Vagina (tissue), 2 donors: ENCODE measurements at regions not wholly inside any gene's neighbourhood (a gene's known extent, or its start where the extent isn't known, plus 50 kb on each side); places are given as distances from the start of the nearest gene placed in this dataset.

ENCODE experiments used
- DNase-seq, 2 donors: peaks; one replicate each; pipeline ENCODE4 v3.0.0-alpha.2; 2017; ENCODE audit errors: extremely low spot score in 2 of 2
- H3K27ac ChIP-seq: fragments of 200-600 bp; sonication (generic); one replicate; pipeline ENCODE4 v1.5.1; 2019
- H3K27me3 ChIP-seq: fragments of 200-600 bp; sonication (generic); one replicate; pipeline ENCODE4 v1.5.1; 2019
- H3K36me3 ChIP-seq, 2 donors: fragments of 200-600 bp; sonication (generic); one replicate each; pipeline ENCODE4 v1.5.1; 2017 to 2019
- H3K4me1 ChIP-seq: fragments of 200-600 bp; sonication (generic); one replicate; pipeline ENCODE4 v1.5.1; 2019
- H3K4me3 ChIP-seq, 2 donors: fragments of 200-600 bp; sonication (generic); 1 replicate in 1 of 2; 2 replicates in 1 of 2; pipeline ENCODE4 v1.5.1; 2016 to 2019
- H3K9me3 ChIP-seq: fragments of 200-600 bp; sonication (generic); one replicate; pipeline ENCODE4 v1.5.1; 2019
- POLR2A ChIP-seq, 2 donors: fragments of 450-650 bp; IDR thresholded peaks; one replicate each; pipeline ENCODE4 v1.6.1; 2017; ENCODE audit warnings: antibody characterized with exemption in 2 of 2, mild to moderate bottlenecking in 2 of 2, moderate library complexity in 2 of 2
- POLR2AphosphoS5 ChIP-seq, 2 donors: sonication (generic); formaldehyde crosslinking; IDR thresholded peaks; one replicate each; pipeline ENCODE4 v1.9.0; 2017; ENCODE audit warnings: antibody characterized with exemption in 2 of 2, mild to moderate bottlenecking in 2 of 2, low read depth in 1 of 2; ENCODE audit not compliant: insufficient read depth in 1 of 2
- intact Hi-C: fragments of 100-400 bp; cut with DNase I; formaldehyde crosslinking; loops from one replicate; pipeline ENCODE4 v1.15.1; 2023
- TF ChIP-seq, protein P1 (sequence below), 3 experiments: fragments of 450-650 bp in 2 of 3; fragments of 200-600 bp in 1 of 3; sonication (generic) in 1 of 3; IDR thresholded peaks; one replicate each; pipeline ENCODE4 v1.5.1; 2017 to 2019; ENCODE audit warnings: antibody characterized with exemption in 3 of 3, mild to moderate bottlenecking in 2 of 3, moderate library complexity in 2 of 3

GRCh38 chr1:90322186-90322585 is 327.3 kb downstream of the ZNF326 start:
- DNase-seq: no peak

GRCh38 chr1:90319918-90320317 is 325.0 kb downstream of the ZNF326 start:
- Histone ChIP-seq H3K27ac (no peak overlapping the region), H3K4me1 (no peaks in the 10 kb centered on the region), H3K4me3 (no peak overlapping the region), H3K36me3 (no peaks in the 10 kb centered on the region), H3K27me3 (no peaks in the 10 kb centered on the region), H3K9me3 (no peaks in the 10 kb centered on the region)
- intact Hi-C loops: no loop called here
- DNase-seq: no peak
- TF ChIP-seq, protein P1, sequence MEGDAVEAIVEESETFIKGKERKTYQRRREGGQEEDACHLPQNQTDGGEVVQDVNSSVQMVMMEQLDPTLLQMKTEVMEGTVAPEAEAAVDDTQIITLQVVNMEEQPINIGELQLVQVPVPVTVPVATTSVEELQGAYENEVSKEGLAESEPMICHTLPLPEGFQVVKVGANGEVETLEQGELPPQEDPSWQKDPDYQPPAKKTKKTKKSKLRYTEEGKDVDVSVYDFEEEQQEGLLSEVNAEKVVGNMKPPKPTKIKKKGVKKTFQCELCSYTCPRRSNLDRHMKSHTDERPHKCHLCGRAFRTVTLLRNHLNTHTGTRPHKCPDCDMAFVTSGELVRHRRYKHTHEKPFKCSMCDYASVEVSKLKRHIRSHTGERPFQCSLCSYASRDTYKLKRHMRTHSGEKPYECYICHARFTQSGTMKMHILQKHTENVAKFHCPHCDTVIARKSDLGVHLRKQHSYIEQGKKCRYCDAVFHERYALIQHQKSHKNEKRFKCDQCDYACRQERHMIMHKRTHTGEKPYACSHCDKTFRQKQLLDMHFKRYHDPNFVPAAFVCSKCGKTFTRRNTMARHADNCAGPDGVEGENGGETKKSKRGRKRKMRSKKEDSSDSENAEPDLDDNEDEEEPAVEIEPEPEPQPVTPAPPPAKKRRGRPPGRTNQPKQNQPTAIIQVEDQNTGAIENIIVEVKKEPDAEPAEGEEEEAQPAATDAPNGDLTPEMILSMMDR (IDR thresholded peaks at IDR 0.05): no peak
- TF ChIP-seq POLR2A (IDR thresholded peaks at IDR 0.05): no peak
- TF ChIP-seq POLR2AphosphoS5 (IDR thresholded peaks at IDR 0.05; ENCODE audit: insufficient read depth in 1 of 2, low read depth in 1 of 2): no peak

More at GRCh38 chr1:90322186-90322585, 327.3 kb downstream of the ZNF326 start:
- intact Hi-C loops: no loop called here
- TF ChIP-seq POLR2AphosphoS5 (IDR thresholded peaks at IDR 0.05; ENCODE audit: insufficient read depth in 1 of 2, low read depth in 1 of 2) (no peak), POLR2A (IDR thresholded peaks at IDR 0.05) (no peak)
- TF ChIP-seq, protein P1 (IDR thresholded peaks at IDR 0.05): no peak
- Histone ChIP-seq H3K36me3 (no peaks in the 10 kb centered on the region), H3K27ac (no peak overlapping the region), H3K27me3 (no peaks in the 10 kb centered on the region), H3K4me3 (no peak overlapping the region), H3K9me3 (no peaks in the 10 kb centered on the region), H3K4me1 (no peaks in the 10 kb centered on the region)

GRCh38 chr1:90318431-90318830 is 323.5 kb downstream of the ZNF326 start:
- no peak for DNase-seq
- no peaks in the 10 kb centered on the region for H3K9me3 ChIP-seq
- no peaks in the 10 kb centered on the region for H3K4me1 ChIP-seq
- no peak overlapping the region for H3K27ac ChIP-seq
- TF ChIP-seq POLR2A (IDR thresholded peaks at IDR 0.05): no peak
- H3K36me3 ChIP-seq: no peaks in the 10 kb centered on the region
- no peak overlapping the region for H3K4me3 ChIP-seq
- no peaks in the 10 kb centered on the region for H3K27me3 ChIP-seq
- intact Hi-C loops: no loop called here

DNA sequence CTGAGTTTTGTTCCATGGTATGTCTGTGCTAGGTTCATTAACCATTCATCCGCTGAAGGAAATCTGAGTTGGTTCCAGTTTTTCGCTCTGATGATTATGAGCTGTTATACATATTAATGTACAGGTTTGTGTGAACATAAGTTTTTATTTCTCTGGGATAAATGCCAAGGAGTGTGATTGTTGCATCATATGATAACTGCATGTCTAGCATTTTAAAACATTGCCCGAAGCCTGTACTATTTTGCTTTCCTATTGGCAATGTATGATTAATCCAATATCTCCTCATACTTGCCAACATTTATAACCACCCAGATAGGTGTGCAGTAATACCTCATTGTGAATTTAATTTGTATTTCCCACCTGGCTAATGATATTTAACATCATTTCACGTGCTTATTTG is 322.7 kb downstream of the ZNF326 start:
- Histone ChIP-seq H3K27me3 (no peaks in the 10 kb centered on the region), H3K4me1 (no peaks in the 10 kb centered on the region), H3K36me3 (no peaks in the 10 kb centered on the region), H3K9me3 (no peaks in the 10 kb centered on the region), H3K4me3 (no peak overlapping the region), H3K27ac (no peak overlapping the region)
- no peak for DNase-seq
- TF ChIP-seq POLR2AphosphoS5 (IDR thresholded peaks at IDR 0.05; ENCODE audit: insufficient read depth in 1 of 2, low read depth in 1 of 2) (no peak), POLR2A (IDR thresholded peaks at IDR 0.05) (no peak)
- TF ChIP-seq, protein P1 (IDR thresholded peaks at IDR 0.05): no peak
- intact Hi-C loops: no loop called here

DNA sequence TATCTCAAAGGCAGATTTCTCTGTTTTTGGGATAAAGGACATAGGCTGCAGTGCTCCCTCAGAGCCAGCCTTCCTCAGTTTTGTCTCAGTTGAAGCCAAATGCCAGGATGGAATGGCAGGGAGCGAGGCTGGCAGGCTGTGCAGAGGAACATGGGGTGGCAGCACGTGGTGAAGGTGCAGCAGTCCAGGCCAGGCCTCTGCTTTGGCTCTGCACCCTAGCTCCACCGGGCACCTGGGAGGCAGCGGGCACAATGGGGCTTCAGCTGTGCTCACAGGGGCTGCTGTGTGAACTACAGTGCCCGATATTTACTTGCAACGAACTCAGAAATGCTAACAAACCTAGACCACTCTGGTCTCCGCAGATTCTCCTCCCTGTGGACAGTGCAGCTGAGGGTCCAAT is 319.6 kb downstream of the ZNF326 start:
- DNase-seq: no peak
- Histone ChIP-seq H3K4me3 (no peak overlapping the region), H3K27me3 (no peaks in the 10 kb centered on the region), H3K9me3 (no peaks in the 10 kb centered on the region), H3K27ac (no peak overlapping the region), H3K4me1 (no peaks in the 10 kb centered on the region), H3K36me3 (no peaks in the 10 kb centered on the region)
- intact Hi-C loops: no loop called here
- TF ChIP-seq, protein P1 (IDR thresholded peaks at IDR 0.05): no peak
- no peak for TF ChIP-seq POLR2A (IDR thresholded peaks at IDR 0.05)
- no peak for TF ChIP-seq POLR2AphosphoS5 (IDR thresholded peaks at IDR 0.05; ENCODE audit: insufficient read depth in 1 of 2, low read depth in 1 of 2)

DNA sequence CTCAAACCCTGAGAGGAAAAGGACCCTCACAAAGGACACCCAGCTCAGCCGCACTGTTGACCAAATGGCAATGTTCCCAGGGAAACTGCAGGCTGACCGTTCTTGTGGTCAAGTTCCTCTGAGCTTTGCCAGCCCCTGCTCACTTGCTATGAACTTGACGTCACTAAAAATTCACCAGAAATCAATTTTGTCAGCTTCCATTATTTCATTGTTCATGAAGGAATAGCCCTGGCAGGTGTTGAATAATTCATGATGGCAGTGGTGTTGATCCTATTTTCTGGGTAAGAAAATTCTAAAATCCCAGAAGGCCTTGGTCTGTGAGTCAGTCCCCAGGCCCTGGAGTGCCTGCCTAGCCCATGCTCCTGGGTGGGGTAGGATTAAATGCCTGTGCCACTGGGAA is 318.9 kb downstream of the ZNF326 start:
- H3K4me1 ChIP-seq: no peaks in the 10 kb centered on the region
- no peaks in the 10 kb centered on the region for H3K36me3 ChIP-seq
- no peak overlapping the region for H3K27ac ChIP-seq
- no peaks in the 10 kb centered on the region for H3K9me3 ChIP-seq
- no peaks in the 10 kb centered on the region for H3K27me3 ChIP-seq
- intact Hi-C loops: no loop called here
- TF ChIP-seq, protein P1 (IDR thresholded peaks at IDR 0.05): no peak
- TF ChIP-seq POLR2A (IDR thresholded peaks at IDR 0.05): no peak
- no peak for TF ChIP-seq POLR2AphosphoS5 (IDR thresholded peaks at IDR 0.05; ENCODE audit: insufficient read depth in 1 of 2, low read depth in 1 of 2)
- no peak for DNase-seq
- no peak overlapping the region for H3K4me3 ChIP-seq
